Naive thymus-derived CD4-positive, alpha-beta T cell (primary cell): ENCODE measurements at regions not wholly inside any gene's neighbourhood (a gene's known extent, or its start where the extent isn't known, plus 50 kb on each side); places are given as distances from the start of the nearest gene placed in this dataset.

Source experiments
- ATAC-seq: fragments of 150-1000 bp; cut with Tn5 transposase; 2 replicates; pipeline ENCODE4 v1.10.0; 2021; ENCODE audit warnings: mild to moderate bottlenecking, moderate library complexity
- CTCF ChIA-PET: fragments of 350-600 bp; sonication (Branson Sonifier 250); formaldehyde crosslinking; loops from one replicate; lab custom pipeline; 2021; ENCODE audit warnings: antibody characterized with exemption; lab: Charles Lee
- POLR2A ChIA-PET: fragments of 350-600 bp; sonication (Branson Sonifier 250); formaldehyde crosslinking; loops from one replicate; lab custom pipeline; 2021; ENCODE audit warnings: antibody characterized with exemption, inconsistent platforms; lab: Charles Lee
- DNase-seq, 9 donors: peaks; one replicate each; pipeline versions ENCODE4 v3.0.0 to v3.0.0-alpha.2; 2020 to 2022; ENCODE audit warnings: mixed read lengths in 1 of 9
- H3K27ac ChIP-seq: one replicate; pipeline ENCODE4 v1.7.0; 2013; ENCODE audit warnings: mild to moderate bottlenecking, low read depth, low read length, moderate library complexity
- H3K27me3 ChIP-seq, 2 donors: one replicate each; pipeline ENCODE4 v1.7.0; 2013; ENCODE audit warnings: low read length in 2 of 2, mild to moderate bottlenecking in 2 of 2, moderate library complexity in 2 of 2; ENCODE audit not compliant: control insufficient read depth in 2 of 2, insufficient read depth in 2 of 2
- H3K36me3 ChIP-seq, 3 experiments: 1 replicate in 2 of 3; 2 replicates in 1 of 3; pipeline ENCODE4 v1.7.0; 2013; ENCODE audit warnings: low read length in 3 of 3, mild to moderate bottlenecking in 3 of 3, moderate library complexity in 1 of 3; ENCODE audit not compliant: insufficient read depth in 3 of 3, control insufficient read depth in 2 of 3
- H3K4me1 ChIP-seq, 2 donors: one replicate each; pipeline ENCODE4 v1.7.0; 2013; ENCODE audit warnings: low read length in 2 of 2, mild to moderate bottlenecking in 2 of 2, moderate library complexity in 1 of 2; ENCODE audit not compliant: control insufficient read depth in 2 of 2, insufficient read depth in 2 of 2
- H3K4me3 ChIP-seq: 2 replicates; pipeline ENCODE4 v1.7.0; 2013; ENCODE audit warnings: mild to moderate bottlenecking, low read length
- H3K9me3 ChIP-seq, 3 experiments: 1 replicate in 2 of 3; 2 replicates in 1 of 3; pipeline ENCODE4 v1.7.0; 2013; ENCODE audit warnings: low read length in 3 of 3; ENCODE audit not compliant: control insufficient read depth in 2 of 3
- H3K27ac Mint-ChIP-seq, 9 donors: one replicate each; pipeline ENCODE4 v1.8.0; 2020 to 2022; ENCODE audit warnings: mixed read lengths in 9 of 9, mild to moderate bottlenecking in 8 of 9, moderate library complexity in 5 of 9, inconsistent platforms in 2 of 9
- H3K27me3 Mint-ChIP-seq, 5 donors: one replicate each; pipeline ENCODE4 v1.8.0; 2021 to 2022; ENCODE audit warnings: mixed read lengths in 5 of 5, mild to moderate bottlenecking in 1 of 5
- H3K36me3 Mint-ChIP-seq, 5 donors: one replicate each; pipeline ENCODE4 v1.8.0; 2020 to 2022; ENCODE audit warnings: mixed read lengths in 5 of 5, mild to moderate bottlenecking in 3 of 5, inconsistent platforms in 1 of 5
- H3K4me1 Mint-ChIP-seq, 7 donors: one replicate each; pipeline ENCODE4 v1.8.0; 2020 to 2022; ENCODE audit warnings: mixed read lengths in 7 of 7, mild to moderate bottlenecking in 3 of 7, inconsistent platforms in 1 of 7
- H3K4me3 Mint-ChIP-seq, 10 donors: one replicate each; pipeline ENCODE4 v1.8.0; 2020 to 2022; ENCODE audit warnings: mild to moderate bottlenecking in 10 of 10, mixed read lengths in 10 of 10, moderate library complexity in 6 of 10, inconsistent platforms in 2 of 10
- H3K9me3 Mint-ChIP-seq, 11 donors: one replicate each; pipeline ENCODE4 v1.8.0; 2020 to 2022; ENCODE audit warnings: mixed read lengths in 11 of 11, mild to moderate bottlenecking in 4 of 11, inconsistent platforms in 1 of 11, moderate library complexity in 1 of 11
- intact Hi-C, 2 donors: fragments of 100-400 bp; cut with micrococcal nuclease; formaldehyde crosslinking; loops; one replicate each; pipeline ENCODE4 v1.15.1; 2023

GRCh38 chr4:83692028-83692427 lies 156.1 kb downstream of the GPAT3 start:
- Histone ChIP-seq H3K4me1 (no peaks in the 10 kb centered on the region), H3K4me3 (no peak overlapping the region), H3K27me3 (no peaks in the 10 kb centered on the region), H3K27ac (no peak overlapping the region), H3K9me3 (no peaks in the 10 kb centered on the region), H3K36me3 (no peaks in the 10 kb centered on the region)
- ATAC-seq (no peak), DNase-seq (no peak)
- POLR2A ChIA-PET = no interaction called here
- no peaks in the 10 kb centered on the region for H3K36me3 Mint-ChIP-seq
- H3K4me1 Mint-ChIP-seq = no peaks in the 10 kb centered on the region
- peaks cover 0 to 14% (median 5%) of the 10 kb centered on the region in 5 donors for H3K27me3 Mint-ChIP-seq
- no peak overlapping the region for H3K27ac Mint-ChIP-seq
- CTCF ChIA-PET = no interaction called here
- H3K9me3 Mint-ChIP-seq = no peaks in the 10 kb centered on the region
- no peak overlapping the region for H3K4me3 Mint-ChIP-seq
- intact Hi-C loops = no loop called here

- no peak overlapping the region for H3K27ac Mint-ChIP-seq
These were observed 150.3 kb downstream of the GPAT3 start for GRCh38 chr4:83686166-83686565.

GRCh38 chr4:83679692-83680091 lies 143.8 kb downstream of the GPAT3 start:
- no peaks in the 10 kb centered on the region for H3K9me3 Mint-ChIP-seq
- no peak overlapping the region for H3K4me3 Mint-ChIP-seq
- Histone ChIP-seq H3K27ac (no peak overlapping the region), H3K9me3 (no peaks in the 10 kb centered on the region), H3K27me3 (no peaks in the 10 kb centered on the region), H3K4me3 (no peak overlapping the region), H3K36me3 (no peaks in the 10 kb centered on the region), H3K4me1 (no peaks in the 10 kb centered on the region)
- H3K27me3 Mint-ChIP-seq = peaks cover 7 to 50% (median 27%) of the 10 kb centered on the region in 5 donors
- ChIA-PET CTCF (no interaction called here), POLR2A (no interaction called here)
- no peaks in the 10 kb centered on the region for H3K36me3 Mint-ChIP-seq
- H3K4me1 Mint-ChIP-seq = no peaks in the 10 kb centered on the region
- DNase-seq = no peak
- H3K27ac Mint-ChIP-seq = no peak overlapping the region
- ATAC-seq = no peak
- intact Hi-C loops = no loop called here

More at GRCh38 chr4:83686166-83686565, 150.3 kb downstream of the GPAT3 start:
- Mint-ChIP-seq H3K27me3 (peaks cover 0 to 25% (median 10%) of the 10 kb centered on the region in 5 donors), H3K4me1 (no peaks in the 10 kb centered on the region), H3K36me3 (no peaks in the 10 kb centered on the region), H3K9me3 (no peaks in the 10 kb centered on the region), H3K4me3 (no peak overlapping the region)
- DNase-seq = no peak
- no peaks in the 10 kb centered on the region for H3K27me3 ChIP-seq
- no peak overlapping the region for H3K27ac ChIP-seq
- ChIA-PET CTCF (no interaction called here), POLR2A (no interaction called here)
- H3K4me3 ChIP-seq = no peak overlapping the region
- no peaks in the 10 kb centered on the region for H3K4me1 ChIP-seq
- H3K9me3 ChIP-seq = no peaks in the 10 kb centered on the region
- no peaks in the 10 kb centered on the region for H3K36me3 ChIP-seq
- intact Hi-C loops = no loop called here
- ATAC-seq = no peak

GRCh38 chr4:83679254-83679653 lies 143.3 kb downstream of the GPAT3 start:
- H3K36me3 Mint-ChIP-seq = no peaks in the 10 kb centered on the region
- no peak for DNase-seq
- no peak overlapping the region for H3K4me3 Mint-ChIP-seq
- Histone ChIP-seq H3K4me3 (no peak overlapping the region), H3K4me1 (no peaks in the 10 kb centered on the region), H3K27ac (no peak overlapping the region), H3K36me3 (no peaks in the 10 kb centered on the region), H3K9me3 (no peaks in the 10 kb centered on the region), H3K27me3 (no peaks in the 10 kb centered on the region)
- ChIA-PET POLR2A (no interaction called here), CTCF (no interaction called here)
- no peaks in the 10 kb centered on the region for H3K4me1 Mint-ChIP-seq
- intact Hi-C loops = no loop called here
- no peak overlapping the region for H3K27ac Mint-ChIP-seq
- no peak for ATAC-seq
- no peaks in the 10 kb centered on the region for H3K9me3 Mint-ChIP-seq
- peaks cover 7 to 46% (median 27%) of the 10 kb centered on the region in 5 donors for H3K27me3 Mint-ChIP-seq

DNA sequence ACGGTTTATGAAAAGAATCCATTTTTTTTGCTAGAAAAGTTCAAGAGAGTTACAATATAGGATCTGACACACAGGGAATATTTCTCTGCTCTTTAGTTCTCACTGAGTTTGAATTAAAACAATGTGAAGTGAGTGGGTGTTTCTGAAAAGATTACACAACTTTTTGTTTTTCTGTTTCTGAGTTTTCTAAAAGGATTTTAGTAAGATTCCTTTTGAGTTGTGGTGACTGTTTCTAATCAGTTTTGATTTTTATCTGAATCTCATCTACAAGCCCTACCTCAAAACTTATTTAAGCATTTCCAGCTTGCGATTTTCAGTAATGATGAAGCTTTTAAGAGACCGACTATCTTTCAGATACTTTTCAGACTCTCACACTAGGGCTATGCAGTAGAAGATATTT lies 141.7 kb downstream of the GPAT3 start:
- H3K4me3 Mint-ChIP-seq = no peak overlapping the region
- Histone ChIP-seq H3K9me3 (no peaks in the 10 kb centered on the region), H3K27ac (no peak overlapping the region), H3K4me1 (no peaks in the 10 kb centered on the region), H3K36me3 (no peaks in the 10 kb centered on the region), H3K4me3 (no peak overlapping the region), H3K27me3 (no peaks in the 10 kb centered on the region)
- ChIA-PET POLR2A (no interaction called here), CTCF (interaction anchor here (0.6 kb wide), 1 partner anchor 169 kb away, joined by 4 read pairs; no protein-coding TSS in a partner anchor)
- no peak for ATAC-seq
- H3K36me3 Mint-ChIP-seq = no peaks in the 10 kb centered on the region
- no peak for DNase-seq
- intact Hi-C loops = no loop called here
- no peaks in the 10 kb centered on the region for H3K4me1 Mint-ChIP-seq
- H3K27ac Mint-ChIP-seq = no peak overlapping the region
- H3K27me3 Mint-ChIP-seq = peaks cover 12 to 49% (median 27%) of the 10 kb centered on the region in 5 donors
- no peaks in the 10 kb centered on the region for H3K9me3 Mint-ChIP-seq

DNA sequence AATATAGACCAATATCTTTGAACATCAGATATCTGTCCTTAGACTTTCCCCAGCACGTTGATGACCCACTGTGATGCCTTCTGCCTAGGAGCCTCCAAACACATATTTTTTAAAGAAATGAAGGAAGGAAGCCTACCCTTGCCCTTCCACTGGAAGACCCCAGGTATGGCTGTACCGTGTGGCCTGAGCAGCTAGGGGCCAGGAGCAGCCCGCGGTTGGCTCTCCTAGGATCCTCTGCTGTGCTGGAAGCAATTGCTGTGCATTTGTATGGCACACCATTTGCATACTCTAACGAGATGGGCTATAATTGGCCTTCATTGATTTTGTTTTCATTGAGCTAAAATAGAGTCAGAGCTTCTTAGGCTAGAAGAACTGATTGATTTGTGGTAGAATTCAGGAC lies 128.8 kb downstream of the GPAT3 start:
- H3K9me3 ChIP-seq = no peaks in the 10 kb centered on the region
- peaks cover 0 to 13% of the 10 kb centered on the region in 2 donors for H3K4me1 ChIP-seq
- Mint-ChIP-seq H3K9me3 (no peaks in the 10 kb centered on the region), H3K27ac (no peak overlapping the region), H3K4me3 (no peak overlapping the region), H3K27me3 (peaks cover 0 to 7% (median 0%) of the 10 kb centered on the region in 5 donors), H3K4me1 (peaks cover 0 to 22% (median 15%) of the 10 kb centered on the region in 7 donors), H3K36me3 (no peaks in the 10 kb centered on the region)
- CTCF ChIA-PET = no interaction called here
- intact Hi-C loops = no loop called here
- no peaks in the 10 kb centered on the region for H3K27me3 ChIP-seq
- ATAC-seq (no peak), DNase-seq (no peak)
- POLR2A ChIA-PET = no interaction called here
- no peaks in the 10 kb centered on the region for H3K36me3 ChIP-seq
- H3K4me3 ChIP-seq = no peak overlapping the region
- no peak overlapping the region for H3K27ac ChIP-seq

DNA sequence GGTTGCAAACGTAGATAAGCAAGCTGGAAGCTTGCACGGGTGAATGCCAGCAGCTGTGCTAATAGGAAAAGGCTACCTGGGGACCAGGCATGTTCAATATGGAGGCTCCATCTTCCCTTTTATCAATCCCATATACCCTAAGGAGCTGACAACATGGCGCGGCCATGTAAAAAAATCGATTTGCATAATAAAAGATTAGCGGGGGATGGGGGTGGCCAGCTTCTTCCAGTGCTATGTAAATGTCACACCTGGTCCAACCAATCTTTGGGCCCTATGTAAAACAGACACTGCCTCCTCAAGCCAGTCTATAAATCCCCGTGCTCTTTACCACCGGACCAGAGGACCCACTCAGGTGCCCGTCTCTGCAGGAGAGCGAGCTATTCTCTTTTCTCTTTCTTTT lies 128.2 kb downstream of the GPAT3 start:
- Histone ChIP-seq H3K27ac (no peak overlapping the region), H3K4me3 (no peak overlapping the region), H3K9me3 (no peaks in the 10 kb centered on the region), H3K36me3 (no peaks in the 10 kb centered on the region), H3K4me1 (peaks cover 0 to 13% of the 10 kb centered on the region in 2 donors), H3K27me3 (no peaks in the 10 kb centered on the region)
- CTCF ChIA-PET = no interaction called here
- Mint-ChIP-seq H3K27ac (no peak overlapping the region), H3K4me1 (peaks cover 0 to 25% (median 15%) of the 10 kb centered on the region in 7 donors), H3K36me3 (no peaks in the 10 kb centered on the region), H3K27me3 (peaks cover 0 to 7% (median 0%) of the 10 kb centered on the region in 5 donors), H3K4me3 (no peak overlapping the region), H3K9me3 (no peaks in the 10 kb centered on the region)
- DNase-seq (no peak), ATAC-seq (no peak)
- intact Hi-C loops = no loop called here
- POLR2A ChIA-PET = no interaction called here
